GM21381 (cell line): ENCODE measurements at regions not wholly inside any gene's neighbourhood (a gene's known extent, or its start where the extent isn't known, plus 50 kb on each side); places are given as distances from the start of the nearest gene placed in this dataset.
A peak's percentile ranks its signal among the peaks of the same experiment; 100 is the strongest.

Experiments
- ATAC-seq: cut with Tn5 transposase; IDR thresholded peaks from one replicate; pipeline ENCODE4 v1.9.1; 2021; ENCODE audit warnings: mild to moderate bottlenecking, moderate library complexity; ENCODE audit not compliant: unreplicated experiment

DNA sequence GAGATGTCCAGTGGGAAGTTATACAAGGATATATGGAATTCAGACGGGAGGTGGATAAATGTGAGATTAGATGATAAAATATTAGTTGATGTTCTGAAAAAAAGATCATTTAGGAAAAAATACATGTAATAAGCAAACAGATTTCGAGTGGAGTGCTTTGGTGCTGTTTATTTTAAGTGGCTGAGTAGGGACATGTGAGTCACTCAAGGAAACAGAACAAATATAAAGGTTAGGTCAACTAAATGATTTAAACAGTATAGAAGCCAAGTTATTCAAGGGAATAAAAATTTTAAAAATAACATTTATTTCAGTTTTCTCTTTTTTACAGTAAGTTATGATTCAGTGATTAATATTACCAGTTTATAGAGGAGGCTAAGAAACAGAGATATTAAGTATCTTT lies 1046.7 kb upstream of the B3GALT2 start:
- ATAC-seq: no peak

DNA sequence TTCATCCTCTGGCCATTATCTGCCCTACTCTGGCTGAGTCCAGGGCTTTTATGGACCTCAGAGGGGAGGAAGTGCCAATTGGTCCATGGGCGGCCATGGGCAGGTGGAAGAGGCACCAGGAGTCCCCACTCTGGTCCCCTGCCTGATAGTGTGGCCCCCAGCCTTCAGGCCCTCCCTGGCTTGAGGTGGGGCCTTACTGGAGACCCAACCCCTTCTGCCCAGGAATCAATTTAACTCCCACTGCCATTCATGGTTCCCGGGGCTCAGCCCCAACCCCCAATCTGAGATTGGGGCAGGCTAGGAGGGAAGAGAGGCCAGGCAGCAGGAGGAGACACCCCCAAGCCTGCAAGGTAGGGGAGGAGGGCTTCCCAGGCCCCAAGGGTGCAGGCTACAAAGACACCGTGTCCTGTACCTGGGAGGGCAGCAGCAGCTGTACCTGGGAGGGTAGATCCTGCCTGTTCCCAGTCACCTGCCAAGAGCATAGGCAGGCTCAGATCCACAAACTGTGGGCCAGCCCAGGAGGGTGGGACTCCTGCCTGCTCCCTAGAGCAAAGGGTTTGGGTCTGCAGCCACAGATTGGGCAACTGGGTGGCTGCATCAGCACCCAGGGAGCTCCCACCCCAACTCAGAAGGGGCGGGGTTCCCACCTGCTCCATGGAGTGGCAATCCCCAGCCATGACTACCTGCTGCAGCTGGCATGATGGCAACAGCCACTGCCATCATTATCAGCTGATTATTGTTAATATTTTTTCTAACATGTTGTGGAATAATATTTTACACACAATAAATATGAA lies 1044.1 kb upstream of the B3GALT2 start:
- no peak for ATAC-seq

DNA sequence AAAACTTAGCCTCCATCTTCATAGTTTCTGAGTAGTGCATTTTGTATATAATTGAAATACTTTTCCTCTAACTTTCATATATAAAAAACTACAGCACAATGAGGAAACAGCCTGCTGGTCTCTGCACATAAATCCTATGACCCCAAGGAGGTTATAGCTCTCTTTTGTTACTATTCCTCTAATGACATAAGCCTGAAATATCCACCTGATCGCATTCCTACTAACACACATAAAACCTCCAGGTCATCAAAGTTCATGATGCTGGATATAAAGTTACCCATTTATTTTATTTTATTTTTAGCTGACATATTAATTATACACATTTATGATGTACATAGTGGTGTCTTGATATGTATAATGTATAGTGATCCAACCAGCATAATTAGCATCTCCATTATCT lies 1042.0 kb upstream of the B3GALT2 start:
- ATAC-seq: no peak

DNA sequence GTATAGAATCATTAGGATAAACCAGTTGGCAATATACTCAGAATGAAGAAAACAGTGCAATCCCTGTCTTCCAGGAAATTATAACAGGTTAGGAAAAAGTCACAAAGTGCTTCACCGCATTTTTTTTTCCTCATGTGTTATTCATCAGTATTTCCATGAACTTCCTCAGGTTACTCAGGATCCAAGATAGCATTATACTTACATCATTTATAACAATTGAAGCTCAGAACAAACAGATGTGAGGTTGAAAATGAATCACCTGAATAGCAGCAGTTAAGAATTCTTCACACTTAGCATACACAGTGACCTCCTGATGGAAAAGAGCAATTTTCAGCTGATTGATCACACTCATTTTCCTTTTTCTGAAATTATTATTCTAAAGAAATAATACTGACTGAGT lies 1040.7 kb upstream of the B3GALT2 start:
- ATAC-seq: no peak

DNA sequence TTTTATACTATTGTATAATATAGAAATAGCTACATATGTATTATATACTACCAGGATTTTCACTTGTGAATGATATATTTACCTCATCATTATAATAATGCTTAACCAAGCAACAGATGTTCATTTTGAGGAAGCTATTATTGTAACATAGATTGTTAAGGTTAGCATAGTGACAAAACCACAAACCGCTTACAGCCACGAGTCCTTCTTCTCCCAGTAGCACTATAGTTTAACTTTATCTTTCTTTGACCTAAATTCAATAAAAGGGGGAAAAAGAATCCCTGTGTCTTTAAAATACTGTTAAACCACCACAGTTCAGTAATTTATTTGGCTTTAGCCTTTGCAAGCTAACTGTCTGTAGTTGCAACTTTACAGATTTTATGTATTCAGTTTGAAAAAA lies 1039.4 kb upstream of the B3GALT2 start:
- ATAC-seq: peak; percentile 98

DNA sequence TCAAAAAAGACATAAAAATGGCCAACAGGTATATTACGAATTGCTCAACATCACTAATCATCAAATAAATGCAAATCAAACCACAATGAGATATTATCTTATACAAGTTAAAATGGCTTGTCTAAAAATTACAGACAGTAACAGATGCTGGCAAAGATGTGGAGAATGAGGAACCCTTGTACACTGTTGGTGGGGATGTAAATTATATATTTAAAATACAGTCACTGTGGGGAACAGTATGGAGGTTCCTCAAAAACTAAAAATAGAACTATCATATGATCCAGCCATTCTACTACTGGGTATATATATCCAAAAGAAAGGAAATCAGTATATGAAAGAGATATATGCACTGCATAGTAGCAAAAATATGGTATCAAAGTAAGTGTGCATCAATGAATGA lies 1037.2 kb upstream of the B3GALT2 start:
- ATAC-seq: no peak

DNA sequence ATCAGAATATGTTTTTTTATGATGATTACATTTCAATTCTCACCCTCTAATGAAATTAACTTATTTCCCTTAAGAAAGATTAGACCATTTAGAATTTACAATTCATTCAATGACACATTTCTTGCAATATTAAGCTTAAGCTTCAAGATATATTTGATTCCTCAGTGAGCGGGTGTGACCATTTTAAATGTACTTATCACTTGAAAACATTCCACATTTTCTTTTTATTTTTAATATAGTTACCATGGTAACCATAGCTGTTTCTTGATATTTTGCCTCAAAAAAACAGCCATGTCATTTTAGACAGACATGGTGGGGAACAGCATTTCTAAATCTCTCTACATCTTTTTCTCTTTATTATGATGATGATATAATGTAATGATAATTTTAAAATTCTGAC lies 1029.0 kb upstream of the B3GALT2 start:
- no peak for ATAC-seq

DNA sequence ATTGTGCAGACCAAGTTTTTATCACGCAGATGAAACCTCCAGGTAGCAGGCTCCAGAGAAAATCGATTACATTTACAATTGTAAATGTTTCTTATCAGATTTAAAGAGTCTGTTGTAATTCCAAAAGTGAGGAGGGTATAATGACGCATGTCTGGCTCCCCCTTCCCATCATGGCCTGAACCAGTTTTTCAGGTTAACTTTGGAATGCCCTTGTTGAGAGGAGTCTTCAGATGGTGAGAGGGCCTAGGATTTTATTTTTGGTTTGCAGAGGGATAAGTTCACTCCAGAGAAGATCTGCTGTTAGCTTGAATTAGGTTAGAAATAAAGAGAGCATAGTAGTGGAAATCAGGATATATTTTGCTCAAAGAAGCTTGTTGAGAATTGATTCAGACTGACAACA lies 1028.3 kb upstream of the B3GALT2 start:
- no peak for ATAC-seq

DNA sequence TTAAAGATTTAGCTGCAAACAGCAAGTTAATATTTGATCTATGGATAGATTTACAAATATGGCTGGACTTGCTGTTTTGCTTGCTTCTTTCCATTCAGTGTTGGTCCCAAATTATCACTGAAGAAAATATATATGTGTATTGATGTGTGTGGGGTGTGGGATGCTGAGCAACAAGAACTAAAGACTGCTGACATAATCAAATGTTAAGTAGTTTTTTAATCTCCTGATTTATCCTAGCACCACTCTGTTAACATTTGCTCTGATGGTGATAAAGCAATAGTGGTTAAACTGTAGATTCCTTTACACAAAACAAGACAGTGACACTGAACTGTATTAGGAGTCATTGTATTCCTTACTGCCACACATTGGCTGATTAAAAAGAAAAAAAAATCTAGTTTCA lies 1023.5 kb upstream of the B3GALT2 start:
- ATAC-seq: no peak

DNA sequence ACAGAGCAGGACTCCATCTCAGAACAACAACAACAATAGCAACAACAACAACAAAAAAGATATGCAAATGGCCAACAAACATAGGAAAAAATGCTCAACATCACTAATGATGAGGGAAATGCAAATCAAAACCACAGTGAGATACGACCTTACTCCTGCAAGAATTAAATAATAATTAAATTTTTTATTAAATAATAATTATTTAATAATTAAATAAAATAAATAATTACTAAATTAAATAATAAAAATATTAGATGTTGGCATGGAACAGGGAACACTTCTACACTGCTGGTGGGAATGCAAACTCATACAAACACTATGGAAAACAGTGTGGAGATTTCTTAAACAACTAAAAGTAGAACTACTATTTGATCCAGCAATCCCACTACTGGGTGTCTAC lies 1022.3 kb upstream of the B3GALT2 start:
- no peak for ATAC-seq

DNA sequence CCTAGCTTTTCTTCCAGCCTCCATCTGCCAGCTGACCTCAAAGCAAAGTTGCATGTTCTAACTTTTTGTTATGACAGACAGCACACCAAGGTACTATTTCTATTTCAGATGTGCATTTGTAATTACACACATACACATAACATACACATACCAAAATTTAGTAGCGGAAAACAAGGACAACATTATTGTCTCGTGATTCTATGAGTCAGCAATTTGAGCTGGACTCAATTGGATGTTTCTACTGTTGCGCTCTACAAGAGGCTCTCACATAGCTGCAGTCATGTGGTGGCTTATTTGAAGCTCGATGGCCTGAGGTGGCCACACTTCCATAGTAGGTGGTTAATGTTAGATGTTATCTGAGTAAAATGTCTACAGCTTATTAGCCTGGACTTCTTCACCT lies 1010.1 kb upstream of the B3GALT2 start:
- no peak for ATAC-seq

DNA sequence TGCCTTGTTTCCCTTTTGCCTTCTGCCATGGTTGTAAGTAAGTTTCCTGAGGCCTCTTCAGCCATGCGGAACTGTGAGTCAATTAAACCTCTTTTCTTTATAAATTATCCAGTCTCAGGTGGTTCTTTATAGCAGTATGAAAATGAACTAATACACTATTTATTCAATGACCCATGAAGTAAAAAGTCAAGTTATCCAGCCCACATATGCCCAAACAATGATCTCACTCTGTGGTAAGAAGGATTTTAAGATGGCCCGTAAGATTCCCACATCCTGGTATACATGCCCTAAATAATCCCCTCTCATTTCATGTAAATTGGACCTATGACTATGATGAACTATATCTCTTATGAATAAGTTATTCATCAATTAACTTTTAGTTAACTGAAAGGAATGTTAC lies 1008.3 kb upstream of the B3GALT2 start:
- no peak for ATAC-seq

DNA sequence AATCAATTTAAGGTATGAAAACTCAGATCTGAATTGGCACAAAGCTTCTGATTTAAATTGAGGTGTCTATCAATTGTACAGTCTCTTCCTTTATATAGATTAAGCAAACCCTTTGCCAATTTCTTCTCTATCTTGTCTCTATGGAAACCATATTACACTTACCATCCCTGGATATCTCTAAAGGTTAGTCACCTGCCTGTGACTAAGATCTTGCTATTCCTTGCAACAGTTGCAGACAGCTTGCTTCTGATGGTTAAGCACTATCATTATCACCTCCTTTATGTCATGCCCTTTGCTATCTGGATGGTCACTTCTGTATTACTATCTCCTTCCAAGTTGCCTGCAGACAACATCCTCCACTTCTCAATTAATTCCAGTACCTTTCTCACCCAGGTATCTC lies 998.6 kb upstream of the B3GALT2 start:
- no peak for ATAC-seq

DNA sequence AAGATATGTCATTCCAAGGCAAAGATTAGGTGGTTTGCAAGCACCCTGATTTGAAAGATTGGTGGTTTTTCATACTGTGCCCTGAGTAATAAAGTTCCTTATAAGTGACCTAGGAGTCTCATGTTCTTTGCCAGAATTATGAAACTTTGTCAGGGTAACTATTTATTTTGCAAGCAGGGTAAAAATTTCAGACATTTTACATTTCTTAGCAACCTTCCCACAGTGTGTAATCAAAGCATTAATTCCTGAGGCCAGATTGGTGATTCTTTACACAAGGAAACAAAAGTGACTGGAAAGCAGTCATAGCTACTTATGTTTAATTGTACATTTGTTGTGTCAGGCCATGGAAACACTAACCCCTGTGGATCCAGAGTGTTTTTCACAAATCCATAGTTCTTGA lies 998.0 kb upstream of the B3GALT2 start:
- ATAC-seq: no peak

DNA sequence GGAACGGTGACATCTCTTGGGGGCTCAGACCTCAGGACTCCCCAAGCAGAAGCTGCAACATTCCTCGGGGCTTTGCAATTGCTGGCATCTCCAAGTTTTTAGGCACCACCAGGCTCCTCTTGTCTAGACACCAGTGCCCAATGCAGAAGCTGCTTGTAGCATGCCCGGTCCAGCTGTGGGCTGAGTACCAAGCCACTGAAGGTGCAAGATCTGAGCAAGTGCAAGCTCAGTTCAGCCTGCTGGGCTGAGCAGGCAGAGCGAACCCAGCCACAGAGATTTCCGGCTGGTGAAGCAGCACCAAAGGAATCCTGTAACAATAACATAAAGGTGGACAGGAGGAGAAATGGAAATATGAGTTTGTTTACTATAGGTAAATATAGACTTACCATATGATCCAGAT lies 995.4 kb upstream of the B3GALT2 start:
- no peak for ATAC-seq

DNA sequence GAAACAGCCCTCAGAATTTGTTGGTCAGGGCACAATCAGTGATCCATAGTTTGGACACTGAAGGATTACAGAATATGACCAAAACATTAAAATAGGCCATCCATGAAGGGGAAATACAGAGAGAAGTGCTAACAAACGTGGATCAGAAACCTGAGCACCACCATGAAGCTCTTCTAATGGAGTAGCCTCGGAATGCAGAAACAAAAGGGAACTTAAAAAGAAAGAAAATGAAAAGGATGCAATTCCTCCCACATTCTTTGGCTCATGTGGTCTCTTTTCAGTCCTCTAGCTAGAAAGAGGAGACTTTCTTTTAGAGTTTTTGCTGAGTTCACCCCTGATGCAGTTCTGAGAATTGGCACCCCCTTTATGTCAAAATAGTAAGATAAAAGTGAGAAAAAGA lies 989.8 kb upstream of the B3GALT2 start:
- no peak for ATAC-seq

DNA sequence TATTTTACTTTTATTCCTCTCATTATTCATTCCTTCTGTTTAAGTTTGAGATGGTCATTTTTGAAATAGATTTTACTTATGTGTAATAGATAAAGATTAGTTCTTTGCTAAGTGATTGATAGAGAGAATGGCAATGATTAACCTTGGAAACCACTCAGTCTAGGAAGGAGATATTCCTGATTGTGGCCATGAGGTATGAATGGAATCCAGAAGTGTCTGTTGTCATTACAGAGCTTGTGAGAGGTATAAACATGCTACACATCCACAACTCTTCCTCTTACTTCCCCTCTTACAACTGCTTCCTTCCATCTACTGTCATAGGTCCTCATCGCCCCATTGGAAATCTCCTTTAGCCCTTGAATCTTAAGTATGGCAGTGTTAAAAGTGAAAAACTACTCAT lies 988.8 kb upstream of the B3GALT2 start:
- no peak for ATAC-seq

DNA sequence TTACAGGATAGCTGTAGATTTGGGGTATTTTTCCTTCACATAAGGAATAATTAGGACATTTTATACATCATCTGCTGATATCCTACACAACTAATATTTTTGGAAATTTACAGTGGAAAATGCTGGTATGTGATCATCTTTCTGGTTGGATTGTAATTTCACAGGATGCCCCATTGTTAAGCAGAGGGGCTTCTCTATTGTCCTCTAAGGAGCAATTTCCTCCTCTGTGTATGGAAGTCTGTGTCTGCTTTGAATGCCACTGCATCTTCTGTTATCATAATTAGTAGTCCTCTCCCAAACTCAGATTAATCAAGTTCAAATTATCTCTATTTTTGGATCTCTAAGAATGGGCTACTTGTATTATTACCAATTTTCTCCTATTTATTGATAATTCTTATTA lies 988.1 kb upstream of the B3GALT2 start:
- ATAC-seq: no peak

DNA sequence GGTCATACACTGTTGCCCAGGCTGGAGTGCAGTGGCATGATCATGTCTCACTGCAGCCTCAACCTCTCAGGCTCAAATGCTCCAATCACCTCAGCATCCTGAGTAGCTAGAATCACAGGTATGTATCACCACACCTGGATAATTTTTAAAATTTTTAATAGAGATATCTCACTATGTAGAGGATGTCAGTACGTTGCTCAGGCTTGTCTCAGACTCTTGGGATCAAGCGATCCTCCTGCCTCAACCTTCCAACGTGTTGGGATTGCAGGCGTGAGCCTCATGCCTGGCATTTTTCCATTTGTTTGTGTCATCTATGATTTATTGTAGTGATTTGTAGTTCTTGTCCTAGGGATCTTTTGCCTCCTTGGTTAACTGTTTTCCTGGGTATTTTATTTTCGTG lies 985.2 kb upstream of the B3GALT2 start:
- ATAC-seq: no peak

DNA sequence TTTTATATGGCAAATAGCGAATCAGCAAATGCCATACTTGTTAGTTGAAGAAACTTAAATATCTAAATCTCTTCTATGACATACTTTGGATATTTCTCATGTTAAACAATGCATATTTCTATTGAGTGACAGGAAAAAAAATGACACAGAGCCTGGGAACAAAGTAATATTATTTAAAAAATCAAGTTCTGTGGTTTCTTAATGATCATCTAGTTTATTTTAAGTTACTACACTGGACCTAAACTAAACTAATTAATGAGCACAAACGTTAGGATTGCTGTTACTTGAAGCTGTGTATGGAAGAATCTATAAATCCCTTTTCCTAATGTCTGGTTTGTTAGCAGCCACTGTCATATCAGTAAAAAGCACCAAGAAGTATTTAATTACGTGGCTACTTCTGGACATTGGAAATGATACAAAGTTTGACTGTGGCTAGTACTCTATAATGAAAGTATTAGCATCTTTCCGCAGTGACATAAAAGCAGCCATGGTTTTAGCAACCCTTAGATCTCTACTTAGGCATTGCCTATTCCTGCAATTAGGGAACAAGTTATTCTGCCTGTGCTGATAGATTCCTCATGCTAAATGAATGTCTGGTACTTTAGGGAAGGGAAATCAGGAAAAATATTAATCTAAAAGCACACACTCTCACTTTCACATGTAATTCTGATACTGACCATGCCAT lies 981.7 kb upstream of the B3GALT2 start:
- no peak for ATAC-seq

DNA sequence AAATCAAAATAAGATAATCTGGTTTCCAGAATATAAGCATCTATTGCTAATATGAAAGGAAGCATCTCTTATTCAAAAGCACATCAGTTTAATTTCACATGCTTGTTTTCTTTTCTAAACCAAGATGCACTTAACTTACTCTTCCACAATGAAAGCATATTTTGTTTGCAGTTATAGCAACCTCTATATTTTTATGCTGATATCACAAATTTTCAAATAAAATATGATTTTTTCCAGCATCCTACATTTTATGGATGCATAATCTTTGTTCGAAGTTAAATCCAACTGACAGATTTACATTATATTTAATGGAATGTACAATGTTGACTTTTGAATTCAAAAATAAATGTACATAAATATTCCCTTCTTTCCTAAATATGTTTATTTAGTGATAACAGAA lies 978.3 kb upstream of the B3GALT2 start:
- ATAC-seq: no peak

DNA sequence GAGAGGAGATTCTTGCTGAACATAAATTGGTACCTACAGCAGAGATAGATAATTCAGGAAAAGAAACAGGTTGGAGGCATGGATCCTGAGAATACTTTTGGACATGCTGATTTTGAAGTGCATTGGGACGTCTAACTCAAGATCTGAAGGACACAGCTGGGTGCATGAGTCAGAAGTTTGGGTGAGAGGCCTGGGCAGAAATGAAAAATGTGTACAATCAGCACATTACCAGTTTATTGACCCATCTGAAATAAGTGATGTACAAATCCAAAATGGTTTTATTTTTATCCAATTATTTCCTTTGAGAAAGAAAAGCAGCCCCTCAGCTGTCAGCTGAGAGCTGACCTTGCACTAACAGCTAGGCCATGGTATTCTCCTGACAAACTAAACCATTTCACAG lies 975.2 kb upstream of the B3GALT2 start:
- no peak for ATAC-seq

DNA sequence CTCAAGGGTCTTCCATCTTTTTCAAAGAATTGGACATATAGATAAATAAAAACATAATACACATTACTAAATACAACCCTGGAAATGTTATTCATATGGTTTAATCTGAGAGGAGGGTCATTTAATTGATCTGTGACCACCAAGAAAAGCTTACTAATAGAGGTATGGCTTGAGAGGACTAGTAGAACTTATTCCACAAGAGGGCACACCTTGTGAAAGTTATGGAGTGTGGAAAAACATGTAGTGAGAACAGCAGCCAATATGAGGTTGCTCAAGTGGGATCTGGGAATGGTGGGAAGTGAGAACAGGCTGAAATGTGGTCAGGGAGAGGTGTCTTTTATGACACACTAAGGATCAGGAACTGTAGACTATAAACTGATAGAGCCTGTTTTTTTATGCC lies 973.5 kb upstream of the B3GALT2 start:
- ATAC-seq: no peak
